Keratinocyte (primary cell): ENCODE measurements at regions not wholly inside any gene's neighbourhood (a gene's known extent, or its start where the extent isn't known, plus 50 kb on each side); places are given as distances from the start of the nearest gene placed in this dataset.

Experiments
- EZH2 ChIP-seq: IDR thresholded peaks from one replicate; pipeline ENCODE4 v1.6.1; 2012; ENCODE audit warnings: inconsistent platforms, mild to moderate bottlenecking, low read length, moderate library complexity
- TF ChIP-seq, protein P1 (sequence below), 3 experiments: IDR thresholded peaks in 1 of 3; conservative IDR thresholded peaks in 1 of 3; optimal IDR thresholded peaks in 1 of 3; 2 replicates in 2 of 3; 3 replicates in 1 of 3; pipeline versions ENCODE3 to v1.5.1; 2011; ENCODE audit warnings: low read length in 3 of 3, mild to moderate bottlenecking in 3 of 3, moderate library complexity in 2 of 3, control low read depth in 1 of 3, inconsistent platforms in 1 of 3; ENCODE audit not compliant: insufficient read depth in 2 of 3; ENCODE audit errors: extremely low read depth in 1 of 3

GRCh38 chr16:50489182-50489581, 59.0 kb upstream of the NKD1 start:
- TF ChIP-seq, protein P1, sequence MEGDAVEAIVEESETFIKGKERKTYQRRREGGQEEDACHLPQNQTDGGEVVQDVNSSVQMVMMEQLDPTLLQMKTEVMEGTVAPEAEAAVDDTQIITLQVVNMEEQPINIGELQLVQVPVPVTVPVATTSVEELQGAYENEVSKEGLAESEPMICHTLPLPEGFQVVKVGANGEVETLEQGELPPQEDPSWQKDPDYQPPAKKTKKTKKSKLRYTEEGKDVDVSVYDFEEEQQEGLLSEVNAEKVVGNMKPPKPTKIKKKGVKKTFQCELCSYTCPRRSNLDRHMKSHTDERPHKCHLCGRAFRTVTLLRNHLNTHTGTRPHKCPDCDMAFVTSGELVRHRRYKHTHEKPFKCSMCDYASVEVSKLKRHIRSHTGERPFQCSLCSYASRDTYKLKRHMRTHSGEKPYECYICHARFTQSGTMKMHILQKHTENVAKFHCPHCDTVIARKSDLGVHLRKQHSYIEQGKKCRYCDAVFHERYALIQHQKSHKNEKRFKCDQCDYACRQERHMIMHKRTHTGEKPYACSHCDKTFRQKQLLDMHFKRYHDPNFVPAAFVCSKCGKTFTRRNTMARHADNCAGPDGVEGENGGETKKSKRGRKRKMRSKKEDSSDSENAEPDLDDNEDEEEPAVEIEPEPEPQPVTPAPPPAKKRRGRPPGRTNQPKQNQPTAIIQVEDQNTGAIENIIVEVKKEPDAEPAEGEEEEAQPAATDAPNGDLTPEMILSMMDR (optimal IDR thresholded peaks at IDR 0.05 in 1 of 3, IDR thresholded peaks at IDR 0.05 in 1 of 3, conservative IDR thresholded peaks at IDR 0.05 in 1 of 3; ENCODE audit: extremely low read depth in 1 of 3, insufficient read depth in 2 of 3, low read length in 3 of 3) = no peak
- TF ChIP-seq EZH2 = no peak
